ENCODE measurements at regions not wholly inside any gene's neighbourhood (a gene's known extent, or its start where the extent isn't known, plus 50 kb on each side); places are given as distances from the start of the nearest gene placed in this dataset.
"Not testable (repeated sequence)": the region's sequence is repeated elsewhere in the genome, so short reads cannot be mapped to it uniquely, and the experiment has no call there.

GRCh38 chr7:55708028-55708427, 135.7 kb upstream of the VOPP1 start:
- not testable (repeated sequence) for H3K4me3 ChIP-seq (ENCODE audit: low read length, poor library complexity, severe bottlenecking); H3K4me2 ChIP-seq (ENCODE audit: low read depth, low read length, poor library complexity, severe bottlenecking); H3K4me1 ChIP-seq (ENCODE audit: insufficient read depth, low read length, poor library complexity, severe bottlenecking); H3K79me2 ChIP-seq (ENCODE audit: insufficient read depth, low read length); H3F3A ChIP-seq (ENCODE audit: low read depth); H3K9ac ChIP-seq (ENCODE audit: low read depth, low read length, poor library complexity, severe bottlenecking); H3K9me2 ChIP-seq (replicated peaks; ENCODE audit: low read depth, low read length); H3K27me3 ChIP-seq (ENCODE audit: insufficient read depth, low read length, poor library complexity, severe bottlenecking); H3K36me3 ChIP-seq (ENCODE audit: insufficient read depth, low read length); H4K20me1 ChIP-seq (ENCODE audit: insufficient read depth, low read length, poor library complexity, severe bottlenecking); H2AFZ ChIP-seq (ENCODE audit: low read length); H3K9me3 ChIP-seq (ENCODE audit: insufficient read depth, low read depth, low read length)

GRCh38 chr7:55707410-55707809, 135.1 kb upstream of the VOPP1 start:
- not testable (repeated sequence) for H3K9ac ChIP-seq (ENCODE audit: low read depth, low read length, poor library complexity, severe bottlenecking); H4K20me1 ChIP-seq (ENCODE audit: insufficient read depth, low read length, poor library complexity, severe bottlenecking); H3K4me2 ChIP-seq (ENCODE audit: low read depth, low read length, poor library complexity, severe bottlenecking); H3K9me2 ChIP-seq (replicated peaks; ENCODE audit: low read depth, low read length); H3K79me2 ChIP-seq (ENCODE audit: insufficient read depth, low read length); H3K4me3 ChIP-seq (ENCODE audit: low read length, poor library complexity, severe bottlenecking); H3F3A ChIP-seq (ENCODE audit: low read depth); H3K27me3 ChIP-seq (ENCODE audit: insufficient read depth, low read length, poor library complexity, severe bottlenecking); H3K36me3 ChIP-seq (ENCODE audit: insufficient read depth, low read length); H3K9me3 ChIP-seq (ENCODE audit: insufficient read depth, low read depth, low read length); H2AFZ ChIP-seq (ENCODE audit: low read length); H3K4me1 ChIP-seq (ENCODE audit: insufficient read depth, low read length, poor library complexity, severe bottlenecking)

- H3K9me3 ChIP-seq (ENCODE audit: insufficient read depth, low read depth, low read length); H3F3A ChIP-seq (ENCODE audit: low read depth); H3K4me2 ChIP-seq (ENCODE audit: low read depth, low read length, poor library complexity, severe bottlenecking); H2AFZ ChIP-seq (ENCODE audit: low read length); H3K4me1 ChIP-seq (ENCODE audit: insufficient read depth, low read length, poor library complexity, severe bottlenecking); H3K79me2 ChIP-seq (ENCODE audit: insufficient read depth, low read length); H3K4me3 ChIP-seq (ENCODE audit: low read length, poor library complexity, severe bottlenecking); H4K20me1 ChIP-seq (ENCODE audit: insufficient read depth, low read length, poor library complexity, severe bottlenecking); H3K27me3 ChIP-seq (ENCODE audit: insufficient read depth, low read length, poor library complexity, severe bottlenecking); H3K36me3 ChIP-seq (ENCODE audit: insufficient read depth, low read length); H3K9ac ChIP-seq (ENCODE audit: low read depth, low read length, poor library complexity, severe bottlenecking); H3K9me2 ChIP-seq (replicated peaks; ENCODE audit: low read depth, low read length): not testable (repeated sequence)
Measured at GRCh38 chr7:55706451-55707195, 134.3 kb upstream of the VOPP1 start.

- H3K9me2 ChIP-seq (replicated peaks; ENCODE audit: low read depth, low read length); H3K4me3 ChIP-seq (ENCODE audit: low read length, poor library complexity, severe bottlenecking); H4K20me1 ChIP-seq (ENCODE audit: insufficient read depth, low read length, poor library complexity, severe bottlenecking); H3K79me2 ChIP-seq (ENCODE audit: insufficient read depth, low read length); H3K36me3 ChIP-seq (ENCODE audit: insufficient read depth, low read length); H3K9me3 ChIP-seq (ENCODE audit: insufficient read depth, low read depth, low read length); H3K27me3 ChIP-seq (ENCODE audit: insufficient read depth, low read length, poor library complexity, severe bottlenecking); H3K9ac ChIP-seq (ENCODE audit: low read depth, low read length, poor library complexity, severe bottlenecking); H2AFZ ChIP-seq (ENCODE audit: low read length); H3K4me2 ChIP-seq (ENCODE audit: low read depth, low read length, poor library complexity, severe bottlenecking); H3F3A ChIP-seq (ENCODE audit: low read depth); H3K4me1 ChIP-seq (ENCODE audit: insufficient read depth, low read length, poor library complexity, severe bottlenecking): not testable (repeated sequence)
Measured at GRCh38 chr7:55705728-55706450, 133.6 kb upstream of the VOPP1 start.

- not testable (repeated sequence) for H3K9me2 ChIP-seq (replicated peaks; ENCODE audit: low read depth, low read length)
Measured at GRCh38 chr7:55702831-55703230, 130.5 kb upstream of the VOPP1 start.

GRCh38 chr7:55699450-55699842, 127.1 kb upstream of the VOPP1 start:
- not testable (repeated sequence) for H4K20me1 ChIP-seq (ENCODE audit: insufficient read depth, low read length, poor library complexity, severe bottlenecking); H3K36me3 ChIP-seq (ENCODE audit: insufficient read depth, low read length); H3K9me2 ChIP-seq (replicated peaks; ENCODE audit: low read depth, low read length); H3K9ac ChIP-seq (ENCODE audit: low read depth, low read length, poor library complexity, severe bottlenecking); H3F3A ChIP-seq (ENCODE audit: low read depth); H3K4me3 ChIP-seq (ENCODE audit: low read length, poor library complexity, severe bottlenecking); H3K27me3 ChIP-seq (ENCODE audit: insufficient read depth, low read length, poor library complexity, severe bottlenecking); H2AFZ ChIP-seq (ENCODE audit: low read length); H3K9me3 ChIP-seq (ENCODE audit: insufficient read depth, low read depth, low read length); H3K79me2 ChIP-seq (ENCODE audit: insufficient read depth, low read length); H3K4me2 ChIP-seq (ENCODE audit: low read depth, low read length, poor library complexity, severe bottlenecking); H3K4me1 ChIP-seq (ENCODE audit: insufficient read depth, low read length, poor library complexity, severe bottlenecking)

More at GRCh38 chr7:55702831-55703230, 130.5 kb upstream of the VOPP1 start:
- H3K9me3 ChIP-seq (ENCODE audit: insufficient read depth, low read depth, low read length); H2AFZ ChIP-seq (ENCODE audit: low read length); H3K9ac ChIP-seq (ENCODE audit: low read depth, low read length, poor library complexity, severe bottlenecking); H3K36me3 ChIP-seq (ENCODE audit: insufficient read depth, low read length); H3K4me3 ChIP-seq (ENCODE audit: low read length, poor library complexity, severe bottlenecking); H3F3A ChIP-seq (ENCODE audit: low read depth); H3K4me1 ChIP-seq (ENCODE audit: insufficient read depth, low read length, poor library complexity, severe bottlenecking); H3K79me2 ChIP-seq (ENCODE audit: insufficient read depth, low read length); H4K20me1 ChIP-seq (ENCODE audit: insufficient read depth, low read length, poor library complexity, severe bottlenecking); H3K27me3 ChIP-seq (ENCODE audit: insufficient read depth, low read length, poor library complexity, severe bottlenecking); H3K4me2 ChIP-seq (ENCODE audit: low read depth, low read length, poor library complexity, severe bottlenecking): not testable (repeated sequence)

- not testable (repeated sequence) for H3K27me3 ChIP-seq (ENCODE audit: insufficient read depth, low read length, poor library complexity, severe bottlenecking); H4K20me1 ChIP-seq (ENCODE audit: insufficient read depth, low read length, poor library complexity, severe bottlenecking); H3K9ac ChIP-seq (ENCODE audit: low read depth, low read length, poor library complexity, severe bottlenecking); H3K4me2 ChIP-seq (ENCODE audit: low read depth, low read length, poor library complexity, severe bottlenecking); H3K79me2 ChIP-seq (ENCODE audit: insufficient read depth, low read length); H3K9me3 ChIP-seq (ENCODE audit: insufficient read depth, low read depth, low read length); H3K9me2 ChIP-seq (replicated peaks; ENCODE audit: low read depth, low read length); H2AFZ ChIP-seq (ENCODE audit: low read length); H3K36me3 ChIP-seq (ENCODE audit: insufficient read depth, low read length); H3F3A ChIP-seq (ENCODE audit: low read depth); H3K4me3 ChIP-seq (ENCODE audit: low read length, poor library complexity, severe bottlenecking); H3K4me1 ChIP-seq (ENCODE audit: insufficient read depth, low read length, poor library complexity, severe bottlenecking)
Measured at GRCh38 chr7:55698607-55699449, 126.5 kb upstream of the VOPP1 start.

All from Loucy (cell line).